ENCODE measurements at regions not wholly inside any gene's neighbourhood (a gene's known extent, or its start where the extent isn't known, plus 50 kb on each side); places are given as distances from the start of the nearest gene placed in this dataset.
"Not testable (repeated sequence)": the region's sequence is repeated elsewhere in the genome, so short reads cannot be mapped to it uniquely, and the experiment has no call there.

DNA sequence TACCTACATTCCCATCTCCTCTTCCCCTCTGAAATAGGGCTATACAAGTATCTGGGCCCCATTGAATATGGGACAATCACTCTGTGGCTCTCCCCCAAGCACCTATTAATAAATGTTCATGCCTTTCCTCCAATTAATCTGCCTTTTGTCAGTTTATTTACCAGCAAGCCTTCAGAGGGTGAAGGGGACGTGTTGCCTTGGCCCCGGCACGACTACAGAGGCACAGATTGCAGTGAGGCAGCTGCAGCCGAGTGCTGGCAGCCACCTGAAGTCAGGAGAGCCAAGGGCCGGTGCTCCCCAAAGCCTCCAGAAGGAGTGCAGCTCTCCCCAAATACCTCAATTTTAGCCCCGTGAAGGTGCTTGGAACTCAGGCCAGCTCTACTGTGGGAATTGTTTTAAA, 580.9 kb upstream of the B3GAT1 start:
- ChIA-PET POLR2A (no interaction called here), CTCF (no interaction called here)
- Histone ChIP-seq H3K4me3 (ENCODE audit: low read depth, low read length) (no peak overlapping the region), H3K27me3 (ENCODE audit: control insufficient read depth, insufficient read depth, low read length) (no peaks in the 10 kb centered on the region), H3K36me3 (ENCODE audit: control insufficient read depth, insufficient read depth, low read length) (no peaks in the 10 kb centered on the region)
- TF ChIP-seq, protein P1, sequence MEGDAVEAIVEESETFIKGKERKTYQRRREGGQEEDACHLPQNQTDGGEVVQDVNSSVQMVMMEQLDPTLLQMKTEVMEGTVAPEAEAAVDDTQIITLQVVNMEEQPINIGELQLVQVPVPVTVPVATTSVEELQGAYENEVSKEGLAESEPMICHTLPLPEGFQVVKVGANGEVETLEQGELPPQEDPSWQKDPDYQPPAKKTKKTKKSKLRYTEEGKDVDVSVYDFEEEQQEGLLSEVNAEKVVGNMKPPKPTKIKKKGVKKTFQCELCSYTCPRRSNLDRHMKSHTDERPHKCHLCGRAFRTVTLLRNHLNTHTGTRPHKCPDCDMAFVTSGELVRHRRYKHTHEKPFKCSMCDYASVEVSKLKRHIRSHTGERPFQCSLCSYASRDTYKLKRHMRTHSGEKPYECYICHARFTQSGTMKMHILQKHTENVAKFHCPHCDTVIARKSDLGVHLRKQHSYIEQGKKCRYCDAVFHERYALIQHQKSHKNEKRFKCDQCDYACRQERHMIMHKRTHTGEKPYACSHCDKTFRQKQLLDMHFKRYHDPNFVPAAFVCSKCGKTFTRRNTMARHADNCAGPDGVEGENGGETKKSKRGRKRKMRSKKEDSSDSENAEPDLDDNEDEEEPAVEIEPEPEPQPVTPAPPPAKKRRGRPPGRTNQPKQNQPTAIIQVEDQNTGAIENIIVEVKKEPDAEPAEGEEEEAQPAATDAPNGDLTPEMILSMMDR (IDR thresholded peaks at IDR 0.05; ENCODE audit: insufficient read depth, low read depth, low read length): no peak
- DNase-seq (ENCODE audit: low read depth): no peak

DNA sequence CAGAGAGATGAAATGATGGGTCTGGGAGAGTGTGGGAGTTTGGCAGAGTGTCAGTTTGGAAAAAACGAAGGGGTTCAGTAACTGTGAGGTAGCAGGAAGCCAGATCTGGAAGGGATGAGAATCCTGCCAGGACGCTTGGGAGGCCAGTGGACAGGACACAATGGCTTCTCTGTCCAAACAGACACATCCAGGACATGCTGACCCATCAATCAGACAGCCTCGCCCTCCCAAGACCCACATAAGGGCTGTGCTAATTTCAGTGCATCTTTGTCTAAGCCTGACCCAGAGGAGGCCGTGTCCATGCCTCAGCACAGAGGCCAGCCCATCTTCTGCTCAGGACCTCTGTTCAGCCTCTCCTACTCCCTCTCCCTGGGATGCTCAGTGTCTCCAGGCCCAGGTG, 576.5 kb upstream of the B3GAT1 start:
- CTCF ChIA-PET: no interaction called here

DNA sequence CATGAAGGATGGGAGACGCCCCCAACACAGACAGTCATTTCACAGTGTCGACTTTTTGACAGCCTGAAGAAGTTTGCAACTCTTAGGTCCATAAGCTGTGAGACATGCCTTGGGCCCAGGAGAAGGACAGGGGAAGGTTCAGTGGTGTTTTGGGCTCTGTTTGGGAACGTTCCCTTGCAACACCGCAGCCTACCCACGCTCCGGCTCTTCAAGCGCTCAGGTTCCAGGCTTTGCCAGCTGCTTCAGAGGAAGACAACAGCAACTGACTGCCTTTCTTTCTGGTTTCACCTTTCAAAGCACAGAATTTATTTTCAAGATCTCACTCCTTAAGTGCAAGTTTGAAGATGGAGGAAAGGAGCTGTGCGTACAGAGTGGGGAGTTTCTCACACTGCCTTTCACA, 575.8 kb upstream of the B3GAT1 start:
- POLR2A ChIA-PET: no interaction called here
- DNase-seq (ENCODE audit: low read depth): no peak
- Histone ChIP-seq H3K4me3 (ENCODE audit: low read depth, low read length) (no peak overlapping the region), H3K27me3 (ENCODE audit: control insufficient read depth, insufficient read depth, low read length) (no peaks in the 10 kb centered on the region), H3K36me3 (ENCODE audit: control insufficient read depth, insufficient read depth, low read length) (no peaks in the 10 kb centered on the region)
- TF ChIP-seq, protein P1 (IDR thresholded peaks at IDR 0.05; ENCODE audit: insufficient read depth, low read depth, low read length): no peak
- CTCF ChIA-PET: no interaction called here

More for the DNA sequence above, 576.5 kb upstream of the B3GAT1 start:
- DNase-seq (ENCODE audit: low read depth): no peak
- Histone ChIP-seq H3K36me3 (ENCODE audit: control insufficient read depth, insufficient read depth, low read length) (no peaks in the 10 kb centered on the region), H3K4me3 (ENCODE audit: low read depth, low read length) (no peak overlapping the region), H3K27me3 (ENCODE audit: control insufficient read depth, insufficient read depth, low read length) (no peaks in the 10 kb centered on the region)
- TF ChIP-seq, protein P1 (IDR thresholded peaks at IDR 0.05; ENCODE audit: insufficient read depth, low read depth, low read length): no peak
- POLR2A ChIA-PET: no interaction called here

DNA sequence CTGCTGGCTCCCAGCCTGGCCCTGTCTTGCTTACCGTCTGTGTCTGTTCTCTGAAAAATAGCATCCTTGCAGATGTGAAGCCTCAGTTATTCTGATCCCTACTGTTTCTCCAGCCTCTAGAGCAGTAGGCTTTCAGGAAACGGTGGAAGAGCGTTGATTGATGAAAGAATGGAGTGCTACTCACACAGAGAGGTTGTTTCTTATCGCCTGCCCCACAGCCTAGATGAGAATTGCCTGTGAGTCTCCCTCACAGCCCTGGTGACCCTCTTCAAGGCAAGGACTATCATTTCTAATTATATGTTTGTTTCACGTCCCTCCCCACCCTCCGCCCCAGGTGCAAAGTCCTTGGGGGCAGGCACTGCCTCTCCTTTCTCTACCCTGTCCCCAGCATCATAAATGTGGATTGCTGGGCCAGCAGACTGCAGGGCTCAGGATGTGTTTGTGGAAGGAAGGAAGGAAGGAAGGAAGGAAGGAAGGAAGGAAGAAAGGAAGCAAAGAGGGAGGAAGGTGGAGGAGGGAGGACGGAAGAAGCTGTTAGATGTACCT, 575.3 kb upstream of the B3GAT1 start:
- no peaks in the 10 kb centered on the region for H3K27me3 ChIP-seq (ENCODE audit: control insufficient read depth, insufficient read depth, low read length)
- POLR2A ChIA-PET: no interaction called here
- CTCF ChIA-PET: no interaction called here
- no peak for DNase-seq (ENCODE audit: low read depth)
- no peak overlapping the region for H3K4me3 ChIP-seq (ENCODE audit: low read depth, low read length)
- TF ChIP-seq, protein P1 (IDR thresholded peaks at IDR 0.05; ENCODE audit: insufficient read depth, low read depth, low read length): no peak
- no peaks in the 10 kb centered on the region for H3K36me3 ChIP-seq (ENCODE audit: control insufficient read depth, insufficient read depth, low read length)

DNA sequence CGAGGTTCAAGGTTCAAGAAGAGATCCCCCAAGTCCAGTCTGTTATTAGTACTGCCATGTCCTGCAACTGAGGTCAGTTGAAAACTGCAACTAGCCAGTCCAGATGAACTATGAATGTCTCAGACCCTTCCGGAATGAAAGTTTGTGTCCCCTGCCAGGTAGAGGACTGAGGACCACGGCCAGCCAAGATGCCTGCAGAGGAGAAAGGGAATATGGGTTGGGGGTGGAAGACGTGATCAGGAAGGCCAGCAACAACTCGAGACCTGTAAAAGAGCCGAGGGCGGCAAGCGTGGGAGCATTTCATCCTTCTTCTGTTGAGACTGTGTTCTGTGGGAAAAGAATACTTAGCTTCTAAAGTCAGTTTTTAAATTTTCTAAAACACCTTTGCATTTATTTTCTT, 572.4 kb upstream of the B3GAT1 start:
- no peak for DNase-seq (ENCODE audit: low read depth)
- ChIA-PET POLR2A (no interaction called here), CTCF (no interaction called here)
- H3K4me3 ChIP-seq (ENCODE audit: low read depth, low read length): no peak overlapping the region
- no peaks in the 10 kb centered on the region for H3K27me3 ChIP-seq (ENCODE audit: control insufficient read depth, insufficient read depth, low read length)
- no peaks in the 10 kb centered on the region for H3K36me3 ChIP-seq (ENCODE audit: control insufficient read depth, insufficient read depth, low read length)
- TF ChIP-seq, protein P1 (IDR thresholded peaks at IDR 0.05; ENCODE audit: insufficient read depth, low read depth, low read length): no peak

DNA sequence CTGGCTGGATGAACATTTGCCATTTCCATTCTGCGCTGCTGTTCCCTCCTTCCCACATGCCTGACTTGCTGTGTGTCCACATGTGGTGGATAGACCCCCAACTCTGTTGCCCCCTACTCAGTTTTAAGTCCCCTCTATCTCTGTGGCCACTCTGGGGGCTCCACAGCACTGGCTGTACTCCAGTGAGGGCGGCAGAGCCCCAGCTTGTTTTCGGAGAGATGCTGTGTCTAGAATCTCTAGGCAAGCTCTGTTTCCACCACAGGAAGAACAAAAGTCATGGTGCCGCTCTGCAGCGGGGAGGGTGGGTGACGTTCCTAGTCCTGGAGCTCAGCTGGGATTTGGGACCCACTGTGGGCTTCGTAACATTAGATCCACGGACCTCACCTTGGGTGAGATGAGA, 570.4 kb upstream of the B3GAT1 start:
- H3K27me3 ChIP-seq (ENCODE audit: control insufficient read depth, insufficient read depth, low read length); POLR2A ChIA-PET; H3K4me3 ChIP-seq (ENCODE audit: low read depth, low read length); CTCF ChIA-PET; H3K36me3 ChIP-seq (ENCODE audit: control insufficient read depth, insufficient read depth, low read length); DNase-seq (ENCODE audit: low read depth): not testable (repeated sequence)

Measured in BJ (cell line).